Forelimb muscle (tissue), 1 donor: ENCODE measurements at regions not wholly inside any gene's neighbourhood (a gene's known extent, or its start where the extent isn't known, plus 50 kb on each side); places are given as distances from the start of the nearest gene placed in this dataset.
"Not testable (repeated sequence)": the region's sequence is repeated elsewhere in the genome, so short reads cannot be mapped to it uniquely, and the experiment has no call there.

Experiments used
- DNase-seq: peaks from one replicate; pipeline ENCODE4 v3.0.0-alpha.2; 2013; ENCODE audit warnings: low read depth

- no peak for DNase-seq
These were observed 835.1 kb downstream of the RNF144A start for GRCh38 chr2:7752291-7752690.

GRCh38 chr2:7753777-7754176 is 836.6 kb downstream of the RNF144A start:
- DNase-seq = no peak

- no peak for DNase-seq
These were observed 838.7 kb downstream of the RNF144A start for GRCh38 chr2:7755879-7756278.

- DNase-seq = no peak
These were observed 841.0 kb downstream of the RNF144A start for GRCh38 chr2:7758073-7758759.

GRCh38 chr2:7759898-7760297 is 842.7 kb downstream of the RNF144A start:
- DNase-seq = no peak

GRCh38 chr2:7763418-7763817 is 846.2 kb downstream of the RNF144A start:
- not testable (repeated sequence) for DNase-seq

- no peak for DNase-seq
These were observed 848.0 kb downstream of the RNF144A start for GRCh38 chr2:7765236-7765635.

GRCh38 chr2:7766088-7766722 is 849.0 kb downstream of the RNF144A start:
- DNase-seq = no peak

- no peak for DNase-seq
These were observed 849.9 kb downstream of the RNF144A start for GRCh38 chr2:7766978-7767565.

GRCh38 chr2:7767902-7768301 is 850.7 kb downstream of the RNF144A start:
- DNase-seq = no peak

- no peak for DNase-seq
These were observed 854.6 kb downstream of the RNF144A start for GRCh38 chr2:7771781-7772180.

- DNase-seq = no peak
These were observed 856.4 kb downstream of the RNF144A start for GRCh38 chr2:7773362-7774360.

GRCh38 chr2:7774481-7774880 is 857.3 kb downstream of the RNF144A start:
- DNase-seq = no peak

GRCh38 chr2:7777668-7778067 is 860.5 kb downstream of the RNF144A start:
- no peak for DNase-seq

GRCh38 chr2:7780321-7780720 is 863.1 kb downstream of the RNF144A start:
- no peak for DNase-seq

GRCh38 chr2:7785700-7786099 is 868.5 kb downstream of the RNF144A start:
- no peak for DNase-seq

- DNase-seq = no peak
These were observed 871.5 kb downstream of the RNF144A start for GRCh38 chr2:7788736-7789135.

GRCh38 chr2:7792031-7792651 is 874.9 kb downstream of the RNF144A start:
- no peak for DNase-seq

- DNase-seq = no peak
These were observed 878.8 kb downstream of the RNF144A start for GRCh38 chr2:7795778-7796563.

- no peak for DNase-seq
These were observed 881.8 kb upstream of the ID2 start for GRCh38 chr2:7800031-7800430.

GRCh38 chr2:7801212-7801611 is 880.6 kb upstream of the ID2 start:
- DNase-seq = no peak
